GM12892 (cell line): ENCODE measurements at regions not wholly inside any gene's neighbourhood (a gene's known extent, or its start where the extent isn't known, plus 50 kb on each side); places are given as distances from the start of the nearest gene placed in this dataset.
"Not testable (repeated sequence)": the region's sequence is repeated elsewhere in the genome, so short reads cannot be mapped to it uniquely, and the experiment has no call there.

Source experiments
- DNase-seq: peaks from one replicate; pipeline ENCODE4 v3.0.0; 2011; ENCODE audit not compliant: insufficient read length
- FAIRE-seq: peaks from 2 replicates; lab custom pipeline; 2011; peaks lifted over from hg19 to GRCh38; lab: Jason Lieb, UNC
- POLR2A ChIP-seq: IDR thresholded peaks from 2 replicates; pipeline ENCODE4 v1.6.1; 2011; ENCODE audit warnings: low read depth, low read length, control low read depth
- POLR2AphosphoS5 ChIP-seq: IDR thresholded peaks from 2 replicates; pipeline ENCODE4 v1.6.1; 2011; ENCODE audit warnings: low read depth, low read length, control low read depth
- TAF1 ChIP-seq: IDR thresholded peaks from 2 replicates; pipeline ENCODE4 v1.6.1; 2011; ENCODE audit warnings: low read depth, mild to moderate bottlenecking, control low read depth, low read length, borderline replicate concordance

- no peak for FAIRE-seq
- no peak for DNase-seq
- TF ChIP-seq TAF1, result no peak
- TF ChIP-seq POLR2AphosphoS5, result no peak
- TF ChIP-seq POLR2A, result no peak
Measured at GRCh38 chr2:89767572-89768435, 1076.3 kb downstream of the RPIA start.

GRCh38 chr2:89775885-89776284, 1084.4 kb downstream of the RPIA start:
- TF ChIP-seq POLR2AphosphoS5 (no peak), TAF1 (no peak), POLR2A (no peak)
- DNase-seq (no peak), FAIRE-seq (no peak)

- TF ChIP-seq POLR2A (no peak), TAF1 (no peak), POLR2AphosphoS5 (no peak)
- DNase-seq (no peak), FAIRE-seq (no peak)
Measured at GRCh38 chr2:89780318-89780717, 1088.8 kb downstream of the RPIA start.

DNA sequence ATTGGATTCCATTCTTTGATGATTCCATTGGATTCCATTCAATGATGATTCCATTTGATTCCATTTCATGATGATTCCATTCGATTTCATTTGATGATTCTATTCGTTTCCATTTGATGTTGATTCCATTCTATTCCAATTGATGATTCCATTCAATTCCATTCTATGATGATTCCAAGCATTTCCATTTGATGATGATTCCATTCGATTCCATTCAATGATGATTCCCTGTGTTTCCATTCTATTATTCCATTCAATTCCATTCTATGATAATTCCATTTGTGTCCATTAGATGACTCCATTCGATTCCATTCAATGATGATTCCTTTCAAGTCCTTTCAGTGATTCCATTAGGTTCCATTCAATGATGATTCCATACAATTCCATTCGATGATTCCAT, 1090.5 kb downstream of the RPIA start:
- no peak for TF ChIP-seq POLR2AphosphoS5
- TF ChIP-seq POLR2A, result no peak
- no peak for TF ChIP-seq TAF1
- DNase-seq (no peak), FAIRE-seq (no peak)

GRCh38 chr2:89784960-89785359, 1093.5 kb downstream of the RPIA start:
- TF ChIP-seq TAF1, result no peak
- no peak for TF ChIP-seq POLR2AphosphoS5
- TF ChIP-seq POLR2A, result no peak
- no peak for DNase-seq
- no peak for FAIRE-seq

- not testable (repeated sequence) for FAIRE-seq, DNase-seq
Measured at GRCh38 chr2:89785528-89785927, 1094.1 kb downstream of the RPIA start.

DNA sequence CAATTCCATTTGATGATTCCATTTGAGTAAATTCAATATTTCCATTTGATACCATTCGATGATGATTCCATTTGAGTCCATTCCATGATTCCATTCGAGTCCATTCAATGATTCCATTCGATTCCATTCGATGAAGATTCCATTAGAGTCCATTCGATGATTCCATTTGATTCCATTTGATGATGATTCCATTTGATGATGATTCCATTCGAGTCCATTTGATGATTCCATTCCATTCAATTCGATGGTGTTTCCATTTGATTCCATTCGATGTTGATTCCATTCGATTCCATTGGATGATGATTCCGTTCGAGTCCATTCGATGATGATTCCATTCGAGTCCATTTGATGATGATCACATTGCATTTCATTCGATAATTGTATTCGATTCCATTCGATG, 1095.2 kb downstream of the RPIA start:
- FAIRE-seq, DNase-seq: not testable (repeated sequence)

DNA sequence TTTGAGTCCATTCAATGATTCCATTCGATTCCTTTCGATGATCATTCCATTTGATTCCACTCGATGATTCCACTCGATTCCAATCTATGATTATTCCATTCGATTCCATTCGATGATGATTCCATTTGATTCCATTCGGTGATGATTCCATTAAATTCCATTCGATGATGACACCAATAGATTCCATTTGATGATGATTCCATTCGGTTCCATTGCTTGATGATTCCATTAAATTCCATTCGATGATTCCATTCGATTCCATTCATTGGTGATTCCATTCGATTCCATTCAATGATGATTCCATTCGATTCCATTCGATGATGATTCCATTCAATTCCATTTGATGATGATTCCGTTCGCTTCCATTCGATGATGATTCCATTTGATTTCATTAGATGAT, 1104.1 kb downstream of the RPIA start:
- not testable (repeated sequence) for DNase-seq, FAIRE-seq

DNA sequence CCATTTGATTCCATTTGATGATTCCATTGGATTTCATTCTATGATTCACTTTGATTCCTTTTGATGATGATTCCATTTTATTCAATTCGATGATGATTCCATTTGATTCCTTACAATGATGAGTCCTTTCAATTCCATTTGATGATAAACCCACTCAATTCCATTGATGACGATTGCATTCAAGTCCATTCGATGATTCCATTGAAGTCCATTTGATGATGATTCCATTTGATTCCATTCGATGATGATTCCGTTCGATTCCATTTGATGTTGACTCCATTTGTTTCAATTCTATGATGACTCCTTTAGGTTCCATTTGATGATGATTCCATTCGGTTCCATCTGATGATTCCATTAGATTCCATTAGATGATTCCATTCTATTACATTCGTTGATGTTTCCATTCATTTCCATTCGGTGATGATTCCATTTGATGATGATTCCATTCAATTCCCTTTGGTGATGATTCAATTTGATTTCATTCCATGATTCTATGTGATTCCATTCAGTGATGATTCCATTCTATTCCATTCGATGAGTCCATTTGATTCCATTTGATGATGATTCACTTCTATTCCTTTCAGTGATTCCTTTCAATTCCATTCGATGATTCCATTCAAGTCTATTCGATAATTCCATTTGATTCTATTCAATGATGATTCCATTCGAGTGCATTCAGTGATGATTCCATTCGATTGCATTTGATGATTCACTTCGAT, 1106.0 kb downstream of the RPIA start:
- no peak for DNase-seq
- TF ChIP-seq POLR2A (no peak), POLR2AphosphoS5 (no peak), TAF1 (no peak)
- no peak for FAIRE-seq

GRCh38 chr2:89801207-89801606, 1109.7 kb downstream of the RPIA start:
- not testable (repeated sequence) for FAIRE-seq, DNase-seq

DNA sequence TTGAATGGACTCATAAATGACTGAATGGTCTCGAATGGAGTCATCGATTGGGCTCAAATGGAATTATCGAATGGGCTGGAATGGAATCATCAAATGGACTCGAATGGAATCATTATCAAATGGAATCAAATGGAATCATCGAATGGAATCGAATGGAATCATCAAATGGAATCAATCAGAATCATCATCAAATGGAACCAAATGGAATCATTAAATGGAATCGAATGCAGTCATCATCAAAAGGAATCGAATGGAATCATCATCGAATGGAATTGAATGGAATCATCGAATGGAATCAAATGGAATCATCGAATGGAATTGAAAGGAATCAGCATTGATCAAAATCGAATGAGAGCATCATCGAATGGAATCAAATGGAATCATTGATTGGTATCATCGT, 1114.9 kb downstream of the RPIA start:
- DNase-seq, FAIRE-seq: not testable (repeated sequence)

GRCh38 chr2:89811295-89811694, 1119.8 kb downstream of the RPIA start:
- DNase-seq (no peak), FAIRE-seq (no peak)
- TF ChIP-seq TAF1 (no peak), POLR2AphosphoS5 (no peak), POLR2A (no peak)

DNA sequence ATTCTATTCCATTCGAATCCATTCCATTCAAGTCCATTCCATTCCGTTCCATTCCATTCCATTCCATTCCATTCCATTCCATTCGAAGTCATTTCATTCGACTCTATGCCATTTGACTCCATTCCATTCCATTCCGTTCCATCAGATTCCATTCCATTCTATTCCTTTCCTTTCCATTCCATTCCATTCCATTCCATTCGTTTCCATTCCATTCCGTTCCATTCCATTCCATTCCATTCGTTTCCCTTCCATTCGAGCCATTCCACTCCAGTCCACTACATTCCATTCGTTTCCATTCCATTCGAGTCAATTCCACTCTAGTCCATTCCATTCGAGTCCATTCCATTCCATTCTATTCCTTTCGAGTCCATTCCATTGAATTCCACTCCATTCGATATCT, 1120.4 kb downstream of the RPIA start:
- DNase-seq, result not testable (repeated sequence)

GRCh38 chr2:89814359-89814758, 1122.9 kb downstream of the RPIA start:
- not testable (repeated sequence) for FAIRE-seq, DNase-seq

More for the DNA sequence above, 1120.4 kb downstream of the RPIA start:
- FAIRE-seq, result not testable (repeated sequence)
